8988T (cell line): ENCODE measurements at regions not wholly inside any gene's neighbourhood (a gene's known extent, or its start where the extent isn't known, plus 50 kb on each side); places are given as distances from the start of the nearest gene placed in this dataset.
"Not testable (repeated sequence)": the region's sequence is repeated elsewhere in the genome, so short reads cannot be mapped to it uniquely, and the experiment has no call there.

Experiments
- DNase-seq: peaks from one replicate; pipeline ENCODE4 v3.0.0; 2011

DNA sequence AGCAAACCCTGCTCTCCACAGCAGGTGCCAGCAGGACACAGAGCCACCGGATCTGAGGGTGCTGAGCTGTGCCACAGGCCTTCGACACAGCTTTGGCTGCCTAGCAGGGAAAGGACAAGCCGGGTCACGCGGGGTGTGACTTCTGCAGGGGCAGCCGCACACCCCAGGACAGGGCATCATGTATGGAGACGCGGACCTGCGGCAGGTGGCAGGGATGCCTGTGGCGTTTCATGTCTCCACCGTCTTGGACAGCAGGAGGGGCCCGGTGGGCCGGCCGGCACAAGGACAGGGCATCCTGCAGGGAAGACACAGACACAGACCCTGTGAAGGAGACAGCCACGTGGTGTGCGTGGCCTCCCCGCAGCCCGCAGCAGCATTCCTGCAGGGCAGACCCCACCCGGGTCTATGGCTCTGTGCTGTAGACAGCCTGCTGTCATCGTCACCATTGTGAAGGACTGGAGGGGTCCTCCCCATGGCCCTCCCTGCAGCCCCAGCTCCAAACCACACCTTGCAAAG is 109.2 kb downstream of the PDGFA start:
- DNase-seq: no peak

DNA sequence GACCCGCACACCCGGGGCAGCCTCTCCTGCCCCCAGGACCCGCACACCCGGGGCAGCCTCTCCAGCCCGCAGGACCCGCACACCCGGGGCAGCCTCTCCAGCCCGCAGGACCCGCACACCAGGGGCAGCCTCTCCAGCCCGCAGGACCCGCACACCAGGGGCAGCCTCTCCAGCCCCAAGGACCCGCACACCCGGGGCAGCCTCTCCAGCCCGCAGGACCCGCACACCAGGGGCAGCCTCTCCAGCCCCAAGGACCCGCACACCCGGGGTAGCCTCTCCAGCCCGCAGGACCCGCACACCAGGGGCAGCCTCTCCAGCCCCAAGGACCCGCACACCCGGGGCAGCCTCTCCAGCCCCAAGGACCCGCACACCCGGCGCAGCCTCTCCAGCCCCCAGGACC is 108.5 kb downstream of the PDGFA start:
- not testable (repeated sequence) for DNase-seq

DNA sequence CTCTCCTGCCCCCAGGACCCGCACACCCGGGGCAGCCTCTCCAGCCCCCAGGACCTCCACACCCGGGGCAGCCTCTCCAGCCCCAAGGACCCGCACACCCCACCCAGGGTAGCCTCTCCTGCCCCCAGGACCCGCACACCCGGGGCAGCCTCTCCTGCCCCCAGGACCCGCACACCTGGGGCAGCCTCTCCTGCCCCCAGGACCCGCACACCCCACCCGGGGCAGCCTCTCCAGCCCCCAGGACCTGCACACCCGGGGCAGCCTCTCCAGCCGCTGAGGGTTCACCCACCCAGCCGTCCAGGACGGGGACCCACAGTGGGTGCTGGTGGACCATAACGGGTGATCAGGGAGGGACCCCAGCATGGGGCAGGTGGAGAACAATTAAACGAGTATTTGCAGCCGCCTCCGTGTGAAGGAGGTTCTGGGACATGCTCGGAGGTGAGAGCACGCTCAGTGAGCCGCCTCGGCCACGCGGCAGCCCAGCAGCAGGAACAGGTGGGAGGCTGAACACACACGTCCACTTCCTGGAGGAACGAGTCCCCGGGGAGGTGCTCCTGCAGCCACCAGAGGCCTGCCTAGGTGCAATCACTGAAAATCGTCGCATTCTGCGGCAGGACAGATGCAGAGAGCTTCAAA is 107.9 kb downstream of the PDGFA start:
- peak; percentile 9 for DNase-seq

DNA sequence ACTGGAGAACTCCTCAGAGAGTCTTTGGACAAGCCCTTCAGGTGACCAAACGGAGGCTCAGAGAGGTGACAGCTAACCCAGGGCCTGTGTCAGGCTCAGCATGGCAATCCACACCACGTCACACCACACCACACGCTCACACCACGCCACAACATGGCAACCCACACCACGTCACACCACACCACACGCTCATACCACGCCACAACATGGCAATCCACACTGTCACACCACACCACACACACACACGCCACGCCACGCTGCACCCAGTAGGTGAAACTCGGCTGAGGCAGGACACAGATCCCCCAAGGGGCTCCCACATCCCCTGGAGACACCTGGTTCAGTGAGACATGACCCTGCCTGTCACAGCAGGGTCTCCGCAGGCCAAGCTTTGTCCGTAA is 107.3 kb downstream of the PDGFA start:
- peak; percentile 7 for DNase-seq

DNA sequence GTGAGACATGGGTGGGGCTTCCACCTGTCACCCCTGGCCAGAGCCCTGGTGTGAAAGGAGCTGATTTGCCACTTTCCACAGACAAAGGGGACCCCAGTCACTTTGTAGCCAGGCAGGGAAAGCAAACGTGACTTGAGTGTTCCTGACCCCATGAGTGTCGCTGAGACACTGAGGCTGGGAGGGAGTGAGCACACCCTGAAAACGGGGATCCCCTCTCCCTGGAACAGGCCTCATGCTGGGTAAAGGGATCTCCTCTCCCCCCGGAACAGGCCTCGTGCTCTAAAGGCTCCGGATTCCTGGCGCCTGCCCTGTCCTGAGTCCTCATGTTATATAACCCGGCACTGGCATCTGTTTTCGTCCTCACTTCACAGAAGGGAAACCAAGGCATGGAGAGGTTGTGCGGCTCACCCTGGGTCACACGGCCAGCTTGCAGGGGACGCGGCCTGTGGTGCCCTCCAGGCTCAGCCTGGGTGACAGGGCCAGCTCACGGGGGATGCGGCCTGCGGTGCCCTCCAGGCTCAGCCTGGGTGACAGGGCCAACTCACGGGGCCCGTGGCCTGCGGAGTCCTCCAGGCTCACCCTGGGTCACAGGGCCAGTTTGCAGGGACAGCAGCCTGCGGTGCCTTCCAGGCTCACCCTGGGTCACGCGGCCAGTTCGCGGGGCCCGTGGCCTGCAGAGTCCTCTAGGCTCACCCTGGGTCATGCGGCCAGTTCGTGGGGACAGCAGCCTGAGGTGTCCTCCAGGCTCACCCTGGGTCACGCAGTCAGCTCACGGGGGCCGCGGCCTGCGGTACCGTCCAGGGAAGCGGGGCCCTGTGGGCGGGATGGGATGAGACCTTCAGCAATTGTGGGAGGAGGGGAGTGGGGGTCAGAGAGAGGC is 104.7 kb downstream of the PDGFA start:
- peak; percentile 5 for DNase-seq

DNA sequence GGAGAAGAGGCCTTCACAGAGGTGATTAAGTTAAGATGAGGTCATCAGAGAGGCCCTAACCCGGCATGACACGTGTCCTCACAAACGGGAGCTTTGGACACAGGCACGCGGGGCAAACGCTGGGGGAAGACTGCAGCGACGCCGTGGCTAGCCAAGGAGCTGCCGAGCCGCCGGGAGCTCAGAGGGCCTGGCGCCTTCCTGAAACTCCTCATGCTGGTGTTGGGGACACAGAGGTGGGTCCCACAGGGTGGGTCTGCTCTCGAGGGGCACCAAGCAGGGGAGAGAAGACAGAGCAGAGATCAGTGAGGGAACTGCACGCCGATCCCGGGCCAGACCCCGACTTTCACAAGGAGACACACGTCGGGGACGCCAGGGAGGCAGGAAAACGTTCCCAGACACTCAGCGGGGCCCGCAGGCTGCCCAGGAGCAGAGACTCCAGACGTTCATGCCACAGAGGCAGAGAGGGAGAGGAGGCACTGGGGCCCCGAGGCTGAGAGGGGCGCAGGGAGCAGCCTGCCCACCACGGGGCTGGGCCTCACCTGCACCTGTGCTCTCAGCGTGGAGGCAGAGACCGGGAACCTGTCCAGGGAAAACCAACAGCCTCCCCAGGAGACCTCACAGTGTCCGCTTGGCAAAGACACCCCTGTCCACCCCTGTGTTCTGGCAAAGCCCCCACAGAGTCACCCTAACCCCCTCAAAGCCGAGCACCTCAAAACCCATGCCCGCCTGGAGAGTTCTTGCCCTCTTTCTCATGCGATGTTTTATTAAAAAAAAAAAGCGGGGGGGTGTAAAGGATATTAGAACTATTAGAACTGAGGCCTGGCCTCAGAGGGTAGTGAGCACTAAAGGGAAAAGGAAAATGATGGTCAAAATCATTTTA is 103.8 kb downstream of the PDGFA start:
- peak; percentile 12 for DNase-seq

DNA sequence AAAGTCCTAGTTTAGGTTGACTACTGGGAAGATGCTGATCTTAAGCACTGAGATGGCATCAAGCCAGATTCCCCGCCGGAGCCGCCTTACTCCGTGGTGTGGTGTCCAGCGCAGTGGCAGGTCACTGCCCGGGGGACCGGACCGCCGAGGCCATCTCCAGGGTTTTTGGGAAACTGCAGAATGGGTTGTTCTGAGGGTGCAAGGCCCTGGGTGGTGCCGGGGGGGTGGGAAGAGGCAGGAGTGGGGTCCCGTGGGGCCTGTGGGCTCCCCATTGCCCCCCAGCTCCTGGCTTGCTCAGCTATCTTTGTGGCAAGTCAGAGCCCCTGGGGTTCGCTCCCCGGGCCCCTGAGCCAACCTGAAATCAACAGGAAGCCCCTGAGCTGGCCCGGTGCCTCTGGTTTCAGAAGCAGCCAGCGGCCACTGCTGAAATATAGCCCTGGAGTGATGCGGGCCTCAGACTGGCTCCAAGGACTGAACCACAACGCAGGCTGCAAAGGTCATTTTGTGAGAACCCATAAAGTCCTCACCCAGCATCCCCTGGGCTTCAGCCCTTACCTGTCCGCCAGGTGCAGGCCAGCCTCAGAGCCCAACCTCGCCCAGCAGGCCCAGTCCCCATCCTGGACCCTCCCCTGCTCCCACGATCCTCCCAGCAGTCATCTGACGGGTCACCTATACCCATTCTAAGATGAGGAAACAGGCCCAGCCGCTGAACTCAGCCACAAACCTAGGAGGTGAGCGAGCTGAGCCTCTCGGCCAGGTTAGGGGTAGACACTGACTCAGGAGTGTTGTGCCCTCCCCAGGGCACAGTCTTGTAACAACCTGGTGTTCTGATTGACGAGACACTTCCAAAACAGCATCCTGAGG is 102.7 kb downstream of the PDGFA start:
- peak; percentile 13 for DNase-seq

DNA sequence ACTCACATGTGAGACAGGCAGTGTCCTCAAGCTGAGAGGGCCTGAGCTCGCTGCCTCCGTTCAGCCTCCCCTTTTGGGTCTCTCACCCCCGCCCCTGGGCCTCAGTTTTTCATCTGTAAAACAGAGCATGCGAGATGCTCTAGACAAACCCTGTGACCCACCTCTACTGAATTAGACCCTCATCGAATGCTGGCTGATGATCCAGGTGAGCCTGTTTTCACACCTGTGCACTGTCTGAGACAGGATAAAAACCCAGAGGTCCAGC is 102.1 kb downstream of the PDGFA start:
- DNase-seq: peak; percentile 4

DNA sequence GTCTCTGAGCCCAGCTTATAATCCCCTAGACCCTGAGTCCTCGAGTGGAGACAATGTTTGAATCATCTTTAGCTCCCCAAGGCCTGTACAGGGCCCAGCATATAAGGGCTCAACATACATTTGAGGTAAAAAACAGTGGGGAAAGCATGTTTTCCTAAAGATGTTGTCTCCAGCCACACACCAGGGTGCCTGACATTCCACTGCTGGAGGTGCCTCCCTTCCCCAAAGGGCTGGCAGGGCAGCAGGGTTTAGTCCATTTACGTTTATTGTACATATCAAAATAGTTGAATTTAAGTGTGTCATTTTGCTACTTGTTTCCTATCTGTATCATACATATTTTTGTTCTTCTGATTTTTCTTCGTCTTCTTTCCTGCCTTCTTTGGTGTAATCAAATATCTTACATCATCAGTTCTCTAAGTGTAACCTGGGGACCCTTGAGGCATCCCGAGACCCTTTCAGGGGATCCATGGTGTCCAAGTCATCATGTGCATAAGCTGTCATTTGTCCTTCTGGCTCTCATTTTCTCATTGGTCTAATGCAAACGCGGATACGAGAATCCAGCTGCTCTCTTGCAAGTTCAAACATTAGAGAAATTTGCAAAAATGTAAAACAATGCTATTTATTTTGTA is 101.6 kb downstream of the PDGFA start:
- peak; percentile 11 for DNase-seq

DNA sequence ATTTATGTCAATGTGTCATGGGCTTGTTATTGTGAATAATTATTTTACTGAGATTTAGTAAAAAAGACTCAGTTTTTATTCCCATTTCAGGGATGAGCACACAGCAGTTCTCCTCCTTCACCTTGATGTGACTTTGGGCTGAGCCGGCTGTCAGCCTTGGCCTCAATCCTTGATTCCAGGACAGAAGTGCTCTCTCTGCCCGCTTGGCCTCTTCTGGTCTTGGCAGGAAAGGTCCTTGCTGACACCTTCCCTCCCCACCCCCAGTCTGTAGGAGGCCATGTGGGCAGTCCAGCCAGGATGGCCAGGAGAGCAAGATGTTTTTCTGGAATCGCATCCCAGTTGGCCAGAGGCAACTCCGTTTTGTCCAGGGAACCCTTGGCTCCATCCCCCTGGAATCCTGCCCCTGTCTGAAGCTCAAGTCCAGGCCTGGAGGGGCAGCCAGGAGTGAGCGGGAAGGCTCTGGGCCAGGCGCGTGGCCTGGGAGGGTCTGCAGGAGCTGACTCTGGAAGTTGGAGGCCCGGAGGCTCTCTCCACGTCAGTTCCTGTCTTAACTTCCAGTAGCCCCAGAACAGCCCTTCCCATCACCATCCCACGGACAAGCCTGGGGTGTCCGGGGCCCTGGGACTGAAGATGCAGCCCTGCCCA is 100.9 kb downstream of the PDGFA start:
- DNase-seq: peak; percentile 10

DNA sequence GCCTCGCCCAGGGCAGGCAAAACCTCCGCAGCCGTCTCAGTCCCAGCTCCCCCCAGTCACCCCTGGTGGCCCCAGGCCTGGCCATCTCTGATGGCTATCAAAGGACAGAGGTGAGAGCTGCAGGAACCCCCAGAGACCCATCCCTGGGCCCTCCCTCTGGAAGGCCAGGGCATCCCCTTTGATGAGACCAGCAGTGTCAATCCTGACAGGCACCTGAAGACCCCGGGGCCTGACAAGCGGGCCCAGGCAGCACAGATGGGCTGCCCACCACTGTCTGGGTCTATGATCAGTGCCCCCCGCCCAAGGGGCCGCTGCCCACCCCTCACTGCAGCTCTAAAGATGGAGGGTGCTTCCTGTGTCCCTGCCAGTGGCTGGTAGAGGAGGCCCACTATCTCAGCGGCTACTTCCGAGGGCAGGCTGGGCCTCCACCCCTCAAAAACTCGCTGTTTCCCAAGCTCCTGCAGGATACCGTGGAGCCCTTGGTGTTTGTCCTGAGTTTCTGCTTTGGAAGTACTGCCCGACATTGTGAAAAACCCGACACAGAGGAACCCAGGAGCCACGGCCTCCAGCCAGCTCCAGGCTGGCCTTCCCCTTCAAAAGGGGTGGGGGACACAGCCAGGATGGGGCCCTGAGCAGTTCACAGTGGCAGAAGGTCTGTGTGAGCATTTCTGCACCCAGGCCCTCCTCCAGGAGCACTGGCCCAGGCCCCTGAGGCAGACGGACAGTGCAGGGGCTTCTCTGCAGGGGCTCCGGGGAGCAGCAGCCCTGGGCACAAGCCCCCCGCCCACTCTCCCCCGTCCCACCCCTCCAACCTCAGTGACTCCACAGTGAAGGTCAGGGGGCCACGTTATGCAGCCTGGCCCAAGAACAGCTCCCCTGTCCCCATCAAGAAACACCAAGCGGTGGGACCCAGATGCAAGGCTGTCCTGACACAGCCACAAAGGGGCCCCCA is 99.2 kb downstream of the PDGFA start:
- DNase-seq: peak; percentile 21

DNA sequence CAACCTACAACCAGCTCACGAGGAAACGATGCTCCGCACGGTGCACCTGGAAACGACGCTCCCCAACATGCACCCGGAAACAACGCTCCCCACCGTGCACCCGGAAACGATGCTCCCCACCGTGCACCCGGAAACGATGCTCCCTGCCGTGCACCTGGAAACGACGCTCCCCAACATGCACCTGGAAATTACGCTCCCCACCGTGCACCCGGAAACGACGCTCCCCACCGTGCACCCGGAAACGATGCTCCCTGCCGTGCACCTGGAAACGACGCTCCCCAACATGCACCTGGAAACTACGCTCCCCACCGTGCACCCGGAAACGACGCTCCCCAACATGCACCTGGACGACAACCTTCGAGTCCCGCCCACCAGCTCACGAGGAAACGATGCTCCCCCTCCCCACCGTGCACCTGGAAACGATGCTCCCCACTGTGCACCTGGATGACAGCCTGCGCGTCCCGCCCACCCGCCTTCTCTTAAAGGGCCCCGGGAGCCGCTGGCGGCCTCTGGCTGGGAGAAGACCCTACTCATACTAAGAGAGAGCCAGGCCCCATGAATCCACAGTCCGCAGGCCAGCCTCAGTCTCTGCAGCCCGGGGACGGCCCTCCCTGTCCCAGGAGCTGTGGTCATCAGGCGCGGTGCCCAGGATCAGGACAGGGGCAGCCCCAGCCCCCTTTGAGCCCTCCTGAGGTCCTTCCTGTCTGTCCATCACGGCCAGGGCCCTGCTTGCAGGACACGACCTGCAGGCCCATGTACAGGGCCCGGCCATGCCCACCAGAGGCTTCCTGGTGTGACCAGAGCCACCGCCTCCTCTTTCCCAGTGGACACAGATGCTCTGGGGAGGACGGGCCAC is 98.3 kb downstream of the PDGFA start:
- DNase-seq: no peak

DNA sequence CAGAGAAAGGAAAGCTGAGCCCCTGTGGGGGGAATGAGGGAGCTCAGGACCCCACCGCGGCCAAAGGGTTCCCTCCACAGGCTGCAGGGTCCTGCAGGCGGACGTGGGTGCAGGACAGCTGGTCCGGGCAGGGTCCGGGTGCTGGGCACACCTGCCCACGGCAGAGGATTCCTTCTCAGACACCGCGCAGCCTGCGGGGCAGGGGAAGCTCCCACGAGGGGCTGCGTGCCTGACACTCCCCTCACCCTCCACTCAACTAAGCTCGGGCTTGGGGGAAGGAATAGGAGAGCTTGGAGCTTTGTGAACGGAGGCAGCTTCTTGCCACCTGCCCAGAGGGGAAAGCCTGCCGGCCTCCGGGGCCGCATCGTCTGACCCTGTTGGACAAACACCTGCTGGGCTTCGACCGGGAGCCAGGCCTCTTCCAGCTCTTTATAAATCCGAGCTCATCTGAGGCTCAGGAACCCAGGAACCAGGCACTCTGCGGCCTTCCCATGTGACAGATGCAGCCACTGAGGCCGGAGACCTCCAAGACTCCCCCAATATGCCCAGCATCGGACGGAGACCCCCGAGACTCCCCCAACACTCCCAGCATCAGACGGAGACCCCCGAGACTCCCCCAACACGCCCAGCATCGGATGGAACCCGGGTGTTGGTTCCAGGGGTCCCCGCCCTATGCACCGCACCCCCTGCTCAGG is 97.3 kb downstream of the PDGFA start:
- no peak for DNase-seq

DNA sequence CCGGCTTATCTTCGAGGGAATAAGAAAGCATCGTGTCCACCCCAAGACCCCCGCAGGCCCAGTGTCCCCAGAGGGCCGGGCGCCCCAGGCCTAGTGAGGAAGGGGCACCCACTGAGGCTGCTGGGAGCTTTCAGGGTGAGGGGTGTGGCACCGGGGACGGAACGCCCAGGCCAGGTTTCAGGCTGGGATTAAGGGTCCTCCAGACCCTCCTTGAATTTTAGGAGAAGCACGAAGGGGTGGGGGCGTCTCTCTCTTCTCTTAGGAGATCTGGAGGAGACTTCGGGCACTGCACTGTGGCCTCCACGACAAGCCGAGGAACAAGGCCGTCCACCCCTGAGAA is 96.8 kb downstream of the PDGFA start:
- DNase-seq: no peak

DNA sequence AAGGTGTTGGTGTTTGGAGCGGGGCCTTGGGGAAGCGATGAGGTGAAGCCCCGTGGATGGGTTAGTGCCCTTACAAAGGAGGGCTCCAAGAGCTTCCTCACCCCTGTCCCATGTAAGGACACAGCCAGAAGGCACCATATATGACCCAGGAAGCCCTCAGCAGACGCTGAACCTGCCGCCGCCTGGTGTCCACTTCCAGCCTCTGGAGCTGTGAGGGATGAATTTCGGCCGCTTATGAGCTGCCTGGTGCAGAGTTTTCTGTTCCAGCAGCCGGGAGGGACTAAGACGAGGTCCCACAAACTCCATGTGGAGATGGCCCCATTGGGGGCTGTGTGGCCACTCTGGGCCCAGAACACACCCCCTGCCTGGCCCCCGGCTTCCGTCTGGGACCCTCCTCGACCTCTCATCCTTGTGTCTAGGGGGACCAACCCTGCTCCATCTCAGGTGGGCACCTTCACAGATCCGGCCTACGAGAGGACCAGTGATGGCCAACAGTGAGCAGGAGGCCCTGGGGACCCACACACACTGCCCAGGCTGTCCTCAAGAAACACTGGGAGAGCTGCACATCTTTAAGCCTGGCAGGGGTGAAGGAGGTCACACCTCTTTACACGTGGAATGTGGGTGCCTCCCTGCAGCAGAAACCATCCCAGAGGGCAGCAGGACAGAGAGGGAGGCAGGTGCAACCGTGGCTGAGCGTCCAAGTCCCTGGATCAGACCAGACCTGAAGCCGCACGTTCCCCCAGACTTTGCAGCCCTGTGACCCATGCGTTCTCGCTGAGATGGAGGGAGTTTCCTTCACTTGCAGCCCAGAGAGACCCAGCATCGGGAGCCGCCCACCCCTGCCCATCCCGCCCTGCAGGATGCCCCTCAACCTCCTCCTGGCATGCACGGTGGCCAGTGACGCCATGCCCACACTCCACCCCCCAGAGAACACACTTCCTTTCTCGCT is 96.1 kb downstream of the PDGFA start:
- DNase-seq: no peak

DNA sequence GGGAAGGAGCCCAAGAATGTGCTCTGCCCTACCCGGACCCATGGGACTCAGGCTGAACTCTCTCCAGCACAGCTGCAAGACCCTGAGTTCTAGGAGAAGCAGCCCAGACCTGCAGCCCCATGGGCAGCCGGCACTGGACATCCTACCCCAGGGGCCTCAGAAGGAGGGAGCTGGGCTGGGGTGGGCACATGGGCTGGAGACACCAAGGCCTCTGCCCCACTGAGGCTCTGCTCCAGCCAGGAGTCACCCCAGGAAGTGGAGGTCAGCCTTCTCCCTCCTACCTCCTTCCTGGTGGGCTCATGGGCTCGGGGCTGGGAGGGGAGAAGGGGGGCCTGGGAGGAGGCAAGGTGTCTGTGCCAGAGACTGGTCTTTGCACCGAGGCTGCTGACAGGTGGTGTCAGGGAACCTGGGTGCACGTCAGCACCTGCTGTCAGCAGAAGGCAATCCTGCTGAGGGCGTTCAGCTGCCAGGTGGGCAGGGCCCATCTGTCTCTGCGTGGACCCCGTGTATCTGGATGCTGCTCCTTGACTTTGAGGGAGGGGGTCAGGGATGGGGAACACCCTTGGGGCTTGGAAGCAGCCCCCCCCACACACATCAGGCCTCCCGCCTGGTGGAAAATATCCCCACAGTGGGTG is 95.2 kb downstream of the PDGFA start:
- no peak for DNase-seq
